GM18519 (cell line): ENCODE measurements at regions not wholly inside any gene's neighbourhood (a gene's known extent, or its start where the extent isn't known, plus 50 kb on each side); places are given as distances from the start of the nearest gene placed in this dataset.
"Not testable (repeated sequence)": the region's sequence is repeated elsewhere in the genome, so short reads cannot be mapped to it uniquely, and the experiment has no call there.

Experiments used
- ATAC-seq: cut with Tn5 transposase; IDR thresholded peaks from one replicate; pipeline ENCODE4 v1.9.1; 2021; ENCODE audit warnings: mild to moderate bottlenecking, moderate library complexity; ENCODE audit not compliant: unreplicated experiment, low FRiP score

- ATAC-seq = no peak
Measured at GRCh38 chr2:181788897-181789555, 102.5 kb upstream of the ITPRID2 start.

- ATAC-seq = peak; percentile 42
Measured at GRCh38 chr2:181789827-181790448, 101.6 kb upstream of the ITPRID2 start.

- peak; percentile 96 for ATAC-seq
Measured at GRCh38 chr2:181790716-181791649, 100.5 kb upstream of the ITPRID2 start.

DNA sequence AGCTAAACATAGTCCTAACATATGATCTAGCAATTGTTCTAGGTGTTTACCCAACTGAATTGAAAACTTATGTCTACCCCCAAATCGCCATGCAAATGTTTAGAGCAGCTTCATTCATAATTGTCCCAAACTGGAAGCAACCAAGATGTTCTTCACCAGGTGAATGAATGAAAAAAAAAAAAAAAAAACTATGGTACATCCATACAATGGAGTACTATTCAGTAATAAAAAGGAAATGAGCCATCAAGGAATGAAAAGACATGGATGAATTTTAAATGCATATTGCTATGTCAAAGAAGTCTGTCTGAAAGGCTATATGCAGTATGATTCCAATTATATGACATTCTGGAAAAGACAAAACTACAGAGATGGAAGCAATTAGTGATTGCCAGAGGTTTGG is 98.6 kb upstream of the ITPRID2 start:
- ATAC-seq = no peak

DNA sequence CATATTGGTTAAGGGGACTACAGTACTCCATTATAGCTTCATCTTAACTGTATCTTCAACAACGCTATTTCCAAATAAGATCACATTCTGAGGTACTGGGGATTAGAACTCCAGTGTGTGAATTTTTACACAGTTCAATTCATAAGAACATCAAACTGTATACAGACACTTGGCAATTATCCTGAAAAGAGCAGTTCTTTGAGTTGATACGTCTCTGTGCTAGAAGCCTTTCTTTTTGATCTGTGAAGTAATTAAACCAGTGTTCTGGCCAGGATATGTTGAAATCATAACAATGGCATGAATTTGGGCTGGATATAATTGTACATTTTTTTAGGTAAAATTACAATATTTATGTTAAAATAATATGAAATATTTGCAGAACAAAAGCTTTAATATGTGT is 93.5 kb upstream of the ITPRID2 start:
- no peak for ATAC-seq

- ATAC-seq = not testable (repeated sequence)
Measured at GRCh38 chr2:181802300-181802699, 89.2 kb upstream of the ITPRID2 start.

DNA sequence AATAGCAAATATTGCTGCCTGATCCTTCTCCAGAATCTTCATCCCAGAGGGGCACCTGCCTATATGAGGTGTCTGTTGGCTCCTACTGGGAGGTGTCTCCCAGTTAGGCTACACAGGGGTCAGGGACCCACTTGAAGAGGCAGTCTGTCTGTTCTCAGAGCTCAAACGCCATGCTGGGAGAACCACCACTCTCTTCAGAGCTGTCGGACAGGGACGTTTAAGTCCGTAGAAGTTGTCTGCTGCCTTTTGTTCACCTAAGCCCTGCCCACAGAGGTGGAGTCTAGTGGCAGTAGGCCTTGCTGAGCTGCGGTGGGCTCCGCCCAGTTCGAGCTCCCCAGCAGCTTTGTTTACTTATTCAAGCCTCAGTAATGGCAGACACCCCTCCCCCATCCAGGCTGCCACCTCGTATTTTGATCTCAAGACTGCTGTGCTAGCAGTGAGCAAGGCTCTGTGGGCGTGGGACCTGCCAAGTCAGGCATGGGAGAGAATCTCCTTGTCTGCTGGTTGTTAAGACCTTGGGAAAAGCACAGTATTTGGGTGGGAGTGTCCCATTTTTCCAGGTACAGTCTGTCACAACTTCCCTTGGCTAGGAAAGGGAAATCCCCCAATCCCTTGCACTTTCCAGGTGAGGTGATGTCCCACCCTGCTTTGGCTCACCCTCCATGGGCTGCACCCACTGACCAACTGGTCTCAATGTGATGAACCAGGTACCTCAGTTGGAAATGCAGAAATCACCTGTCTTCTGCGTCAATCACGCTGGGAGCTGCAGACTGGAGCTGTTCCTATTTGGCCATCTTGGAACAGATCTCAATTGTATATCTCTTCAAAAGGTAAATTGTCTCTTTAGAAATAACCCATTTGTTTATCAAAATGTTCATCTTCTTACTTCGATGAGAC is 87.4 kb upstream of the ITPRID2 start:
- ATAC-seq = not testable (repeated sequence)

DNA sequence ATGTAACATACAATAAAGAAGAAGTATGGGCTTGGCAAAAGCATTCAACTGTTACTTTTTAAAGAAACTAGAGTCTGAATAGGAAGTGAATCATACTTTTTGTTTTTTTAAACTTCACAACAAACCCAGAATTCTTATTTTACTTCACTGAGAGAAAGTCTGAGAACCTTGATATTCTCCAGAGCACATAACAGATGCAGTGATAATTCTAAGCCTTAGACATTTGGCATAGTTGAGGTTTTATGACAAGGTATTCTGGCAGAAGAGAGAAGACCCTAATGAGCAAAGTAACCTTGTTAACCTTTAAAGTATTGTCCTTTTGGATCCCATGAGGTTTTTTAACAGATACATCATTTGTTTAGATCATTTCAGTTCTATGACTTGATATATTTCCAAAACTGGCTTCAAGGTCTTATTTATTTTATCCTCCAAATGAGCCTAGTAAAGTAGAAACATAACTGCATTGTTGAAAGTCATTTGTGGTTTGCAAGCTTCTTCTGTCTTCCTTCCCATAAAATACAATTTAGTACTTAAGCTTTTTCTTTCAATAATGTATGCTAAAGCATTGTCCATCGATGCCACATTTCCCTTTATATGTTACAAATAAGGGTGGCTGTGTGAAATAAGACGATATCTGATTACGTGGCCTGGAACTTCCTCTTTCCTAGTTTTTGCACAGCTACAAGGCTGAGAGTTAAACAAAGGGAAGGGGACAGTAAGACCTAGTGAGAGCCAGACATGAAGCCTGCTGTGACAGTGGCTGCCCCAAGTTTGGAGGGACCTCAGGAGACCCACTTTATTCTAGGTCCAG is 86.1 kb upstream of the ITPRID2 start:
- no peak for ATAC-seq

DNA sequence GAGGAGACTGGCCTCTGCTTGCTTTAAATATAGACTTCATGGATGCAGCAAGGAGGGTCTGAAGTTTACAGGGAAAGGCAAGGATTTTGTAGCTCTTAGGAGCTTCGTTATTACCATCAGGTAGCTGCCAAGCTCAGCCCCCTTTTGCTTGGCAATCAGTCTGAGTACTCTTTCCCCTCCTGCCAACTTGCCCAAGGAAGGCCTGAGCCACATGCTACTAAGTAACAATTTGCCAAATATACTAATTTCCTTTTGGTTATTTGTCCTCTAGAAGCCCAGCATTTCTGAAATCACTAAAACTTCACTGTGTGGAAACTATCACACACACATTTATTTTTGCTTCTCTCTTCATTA is 85.5 kb upstream of the ITPRID2 start:
- no peak for ATAC-seq

DNA sequence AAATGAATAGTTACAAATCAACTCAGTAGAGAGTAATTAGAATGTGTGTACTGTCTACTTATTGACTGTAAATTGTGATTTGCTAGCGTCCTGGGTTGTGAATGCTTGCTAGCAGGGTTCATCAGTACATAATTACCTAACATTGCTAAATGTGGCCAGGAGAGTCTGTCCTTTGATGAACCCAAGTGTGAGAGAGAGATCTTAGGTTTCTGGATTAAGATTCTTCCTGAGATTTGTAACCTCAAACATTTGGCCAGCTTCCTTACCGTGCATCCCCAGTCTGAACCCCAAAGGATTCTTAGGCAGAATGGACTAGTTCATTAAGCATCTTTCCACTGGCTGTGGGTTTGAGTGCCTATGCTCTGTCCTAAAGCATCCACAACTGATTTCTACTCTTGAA is 84.0 kb upstream of the ITPRID2 start:
- no peak for ATAC-seq

DNA sequence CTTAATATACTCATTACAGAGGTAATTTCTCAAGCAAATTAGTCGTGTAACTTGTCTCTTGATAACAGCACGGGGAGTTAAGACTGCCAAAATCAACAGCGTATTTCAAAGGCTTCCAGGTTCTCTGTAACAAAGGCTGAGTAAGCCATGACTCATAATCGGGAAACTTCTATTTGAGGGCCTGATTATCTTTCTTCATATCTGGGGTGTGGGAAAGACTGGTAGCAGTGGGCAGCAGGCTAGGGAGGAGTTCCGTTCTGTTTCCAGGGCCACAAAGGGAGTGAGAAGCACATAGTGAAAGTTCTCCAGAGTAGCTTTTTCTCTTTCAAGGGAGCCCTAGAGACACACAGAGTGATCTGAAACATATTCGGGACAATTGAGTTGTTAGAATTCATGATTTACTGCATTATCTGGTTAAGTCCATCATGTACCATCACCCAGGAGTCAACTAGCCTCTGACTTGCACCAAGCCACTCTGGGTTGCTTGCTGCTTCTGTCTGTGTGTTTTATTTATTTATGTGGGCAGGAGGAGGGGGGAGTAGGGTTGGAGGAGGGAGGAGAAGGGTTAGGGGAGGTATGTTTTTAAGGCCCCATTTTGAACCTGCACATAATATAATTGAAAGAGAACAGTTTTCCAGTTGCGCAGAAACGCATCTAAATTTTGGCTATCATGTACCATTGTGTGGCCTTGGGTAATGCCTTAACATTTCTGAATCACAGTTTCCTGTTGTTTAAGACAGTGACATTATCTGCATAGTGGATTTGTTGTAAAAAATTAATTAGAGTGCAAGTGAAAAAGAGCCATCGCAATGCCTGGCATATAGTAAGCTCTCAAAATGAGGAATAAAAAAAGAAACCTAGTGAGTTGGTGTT is 80.5 kb upstream of the ITPRID2 start:
- no peak for ATAC-seq

DNA sequence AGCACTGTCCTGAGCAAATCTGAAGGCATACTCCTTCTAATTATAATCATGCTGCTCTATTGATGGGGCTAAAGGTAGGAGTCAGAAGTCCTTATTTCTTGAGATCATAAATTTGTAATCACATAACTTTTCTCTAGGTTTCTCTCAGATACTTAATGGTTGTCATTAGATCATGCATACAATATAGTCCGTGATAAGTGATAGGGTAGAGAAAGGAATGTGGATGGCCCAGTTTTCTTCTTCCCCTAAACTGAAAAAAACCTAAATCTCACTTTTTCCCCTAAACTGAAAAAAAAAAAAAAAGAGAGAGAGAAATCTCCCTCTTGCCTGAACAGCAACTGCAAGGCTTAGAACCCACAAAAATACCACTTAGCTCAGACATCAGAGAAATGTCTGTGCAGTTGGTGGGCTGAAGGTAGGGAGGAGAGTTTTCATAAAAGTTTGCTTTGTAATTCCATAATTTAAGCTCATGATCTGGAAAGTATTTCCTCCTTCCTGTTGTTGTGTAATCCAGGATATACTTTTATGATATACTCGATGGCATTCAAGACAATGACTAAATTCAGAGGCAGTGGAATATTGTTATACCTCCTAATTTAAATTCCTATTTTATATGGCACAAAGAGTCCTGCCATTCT is 79.3 kb upstream of the ITPRID2 start:
- no peak for ATAC-seq

DNA sequence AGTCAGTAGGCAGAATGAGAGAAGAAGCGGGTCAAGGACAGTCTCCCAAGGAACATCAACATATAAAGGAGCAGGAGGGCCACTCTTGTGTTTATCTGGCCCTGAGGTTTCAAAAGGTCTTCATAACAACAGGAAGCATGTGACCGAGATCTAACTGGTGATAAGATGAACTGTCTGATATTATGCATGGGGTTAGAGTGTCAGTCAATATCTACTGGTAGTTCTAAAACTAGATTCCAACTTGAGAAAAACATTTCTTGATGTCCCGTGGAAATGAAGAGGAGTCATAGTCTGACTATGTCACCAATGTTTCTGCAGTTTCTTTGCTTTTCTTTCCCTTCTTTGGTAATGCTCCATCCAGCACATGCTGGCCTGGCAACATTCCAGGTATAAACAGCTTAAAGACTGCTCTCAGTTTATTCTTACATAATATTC is 77.5 kb upstream of the ITPRID2 start:
- ATAC-seq = no peak

DNA sequence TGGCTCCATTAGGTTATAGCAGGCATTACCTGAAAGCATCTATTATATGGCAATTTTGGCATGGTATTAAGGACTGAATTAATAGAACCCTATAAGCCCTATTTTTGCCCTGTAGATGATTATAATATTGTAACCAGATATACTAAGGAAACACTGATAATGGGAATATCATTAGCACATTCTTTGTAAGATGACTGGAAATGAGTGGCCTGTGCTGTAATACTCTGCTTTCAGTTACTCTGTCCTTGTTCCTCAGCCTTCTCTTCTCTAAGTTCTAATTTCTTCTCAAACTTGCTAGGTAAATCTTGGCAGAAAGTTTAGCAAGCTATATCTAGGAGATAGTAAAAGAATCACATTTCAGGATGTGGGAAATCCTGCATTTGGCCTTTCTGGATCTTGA is 74.0 kb upstream of the ITPRID2 start:
- ATAC-seq = no peak

DNA sequence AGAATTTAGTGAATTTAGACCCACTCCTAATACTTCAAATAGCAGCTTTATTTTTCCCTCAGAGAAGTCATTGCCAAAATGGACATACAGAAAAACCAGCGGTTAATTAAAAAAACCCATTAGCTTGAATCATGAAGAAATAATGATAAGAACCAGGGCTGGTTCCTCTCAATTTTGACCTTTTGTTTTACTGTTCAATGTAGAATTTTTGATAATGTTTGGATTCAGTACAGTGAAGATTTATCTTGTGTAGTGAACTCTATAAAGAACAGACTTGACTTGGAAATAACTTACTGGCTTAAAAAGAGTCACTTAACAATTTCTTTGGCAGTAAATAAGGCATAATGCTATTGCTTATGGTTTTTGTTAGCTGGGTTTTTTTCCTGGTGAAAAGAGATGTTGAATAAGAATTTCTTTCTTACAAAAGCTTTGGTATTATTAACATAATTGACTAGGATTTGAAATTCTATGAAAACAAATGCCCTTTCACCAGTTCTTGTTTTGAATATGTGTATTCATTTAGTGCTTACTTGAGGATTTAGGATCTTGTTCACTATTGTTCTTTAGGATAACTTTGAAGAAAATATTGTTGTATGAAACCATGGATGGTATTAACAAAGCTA is 73.4 kb upstream of the ITPRID2 start:
- ATAC-seq = no peak

GRCh38 chr2:181818840-181819239 is 72.7 kb upstream of the ITPRID2 start:
- no peak for ATAC-seq

DNA sequence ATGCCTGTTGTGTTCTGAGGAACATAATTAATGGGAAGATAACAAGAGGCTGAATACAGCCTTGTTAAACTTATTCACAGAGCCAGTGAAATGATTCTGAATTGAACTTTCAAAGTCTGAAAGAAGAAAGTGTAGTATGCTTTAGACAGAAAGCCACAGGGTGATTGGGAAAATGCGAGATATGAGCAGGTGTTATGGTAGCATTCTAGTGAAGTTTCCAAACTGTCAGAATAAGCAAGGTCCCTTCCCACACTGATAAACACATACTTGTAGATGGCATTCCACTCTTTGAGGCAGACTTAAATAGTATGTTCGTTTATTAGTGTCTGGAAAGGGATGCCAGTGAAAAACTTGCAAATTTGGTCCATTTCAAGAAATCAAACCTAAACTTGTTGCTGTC is 70.5 kb upstream of the ITPRID2 start:
- no peak for ATAC-seq

DNA sequence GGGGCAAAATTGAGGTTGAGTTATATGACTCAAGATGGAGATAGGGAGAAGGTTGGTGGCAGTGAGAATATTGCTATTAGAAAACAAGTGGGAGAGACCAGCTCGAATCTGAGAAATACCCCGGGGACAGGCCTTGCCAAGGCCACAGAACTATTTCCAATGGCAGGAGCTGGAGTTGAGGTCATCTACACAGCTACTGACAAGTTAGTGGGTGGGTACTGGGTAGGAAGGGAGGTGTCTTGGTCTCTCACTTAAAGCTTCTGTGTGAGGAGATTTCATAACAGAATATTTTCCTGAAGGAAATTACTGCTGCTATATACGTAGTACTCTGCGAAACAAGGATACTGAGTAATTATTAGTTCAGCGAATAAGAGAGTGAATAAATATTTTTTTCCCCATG is 69.4 kb upstream of the ITPRID2 start:
- ATAC-seq = no peak
